GM12864 (cell line): ENCODE measurements at regions not wholly inside any gene's neighbourhood (a gene's known extent, or its start where the extent isn't known, plus 50 kb on each side); places are given as distances from the start of the nearest gene placed in this dataset.

Experiments
- DNase-seq: peaks from one replicate; pipeline ENCODE4 v3.0.0-alpha.2; 2011; ENCODE audit warnings: low read depth
- H3K4me3 ChIP-seq: 2 replicates; pipeline ENCODE4 v1.5.1; 2011; ENCODE audit warnings: mild to moderate bottlenecking, low read depth, low read length, control low read depth
- TF ChIP-seq, protein P1 (sequence below): IDR thresholded peaks from 2 replicates; pipeline ENCODE4 v1.5.1; 2011; ENCODE audit warnings: low read depth, mild to moderate bottlenecking, moderate library complexity, low read length, control low read depth, inconsistent platforms; ENCODE audit errors: missing control alignments

DNA sequence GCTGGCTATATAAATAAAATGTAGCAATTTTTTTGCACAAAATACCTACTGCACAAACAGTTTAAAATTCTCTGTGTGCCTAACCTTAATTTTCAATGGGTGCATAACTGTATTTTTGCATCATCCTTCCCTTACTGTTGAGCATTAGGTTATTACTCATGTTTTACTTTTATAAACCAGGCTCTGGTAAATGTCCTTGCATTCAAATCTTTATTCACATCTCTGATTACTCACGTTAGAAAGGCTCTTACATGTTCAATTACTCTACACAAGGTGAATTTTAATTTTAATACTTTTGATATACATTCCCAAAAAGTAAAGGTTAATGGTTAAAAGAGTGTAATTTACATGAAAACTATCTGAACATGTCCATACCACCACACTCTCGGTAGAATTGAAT, 246.1 kb downstream of the PRELID2 start:
- TF ChIP-seq, protein P1, sequence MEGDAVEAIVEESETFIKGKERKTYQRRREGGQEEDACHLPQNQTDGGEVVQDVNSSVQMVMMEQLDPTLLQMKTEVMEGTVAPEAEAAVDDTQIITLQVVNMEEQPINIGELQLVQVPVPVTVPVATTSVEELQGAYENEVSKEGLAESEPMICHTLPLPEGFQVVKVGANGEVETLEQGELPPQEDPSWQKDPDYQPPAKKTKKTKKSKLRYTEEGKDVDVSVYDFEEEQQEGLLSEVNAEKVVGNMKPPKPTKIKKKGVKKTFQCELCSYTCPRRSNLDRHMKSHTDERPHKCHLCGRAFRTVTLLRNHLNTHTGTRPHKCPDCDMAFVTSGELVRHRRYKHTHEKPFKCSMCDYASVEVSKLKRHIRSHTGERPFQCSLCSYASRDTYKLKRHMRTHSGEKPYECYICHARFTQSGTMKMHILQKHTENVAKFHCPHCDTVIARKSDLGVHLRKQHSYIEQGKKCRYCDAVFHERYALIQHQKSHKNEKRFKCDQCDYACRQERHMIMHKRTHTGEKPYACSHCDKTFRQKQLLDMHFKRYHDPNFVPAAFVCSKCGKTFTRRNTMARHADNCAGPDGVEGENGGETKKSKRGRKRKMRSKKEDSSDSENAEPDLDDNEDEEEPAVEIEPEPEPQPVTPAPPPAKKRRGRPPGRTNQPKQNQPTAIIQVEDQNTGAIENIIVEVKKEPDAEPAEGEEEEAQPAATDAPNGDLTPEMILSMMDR, result no peak
- DNase-seq, result no peak
- H3K4me3 ChIP-seq, result no peak overlapping the region

DNA sequence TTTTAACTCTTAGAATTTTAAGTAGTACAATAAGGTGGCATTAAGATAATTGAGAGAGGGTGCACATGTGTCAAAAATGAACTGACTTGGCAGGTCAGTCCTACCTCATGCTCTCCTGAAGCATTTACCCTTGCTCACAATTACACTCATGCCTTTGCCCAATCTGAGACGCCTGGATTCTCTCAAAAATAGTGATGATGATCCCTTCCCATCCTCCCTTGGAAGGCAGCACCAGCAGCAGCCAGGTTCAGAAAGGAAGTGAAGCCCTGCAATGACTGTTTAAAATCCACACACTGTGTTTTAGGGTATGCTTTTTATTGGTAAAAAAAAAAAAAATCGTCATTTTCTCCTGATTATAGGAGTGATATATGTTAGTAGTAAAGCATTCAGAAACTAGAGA, 246.6 kb downstream of the PRELID2 start:
- TF ChIP-seq, protein P1, result no peak
- no peak for DNase-seq
- H3K4me3 ChIP-seq, result no peak overlapping the region

DNA sequence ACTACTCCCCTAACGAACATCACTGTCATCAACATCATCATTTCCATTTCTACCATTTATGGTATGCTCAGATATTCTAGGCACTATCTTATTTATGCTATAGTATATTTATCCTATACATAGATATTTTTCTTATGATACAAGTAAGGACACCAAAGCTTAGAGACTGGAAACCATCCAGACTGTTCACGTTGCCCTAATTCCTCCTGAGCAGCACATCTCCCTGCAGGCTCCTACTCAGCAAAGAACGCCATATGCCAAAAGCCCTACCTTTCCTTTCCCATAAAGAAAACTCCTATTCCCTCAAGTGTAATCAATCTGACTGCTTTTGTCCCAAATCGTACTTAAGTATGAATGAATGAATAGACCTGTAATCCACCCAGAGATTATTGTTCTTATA, 247.0 kb downstream of the PRELID2 start:
- H3K4me3 ChIP-seq, result no peak overlapping the region
- DNase-seq, result no peak
- TF ChIP-seq, protein P1, result no peak

DNA sequence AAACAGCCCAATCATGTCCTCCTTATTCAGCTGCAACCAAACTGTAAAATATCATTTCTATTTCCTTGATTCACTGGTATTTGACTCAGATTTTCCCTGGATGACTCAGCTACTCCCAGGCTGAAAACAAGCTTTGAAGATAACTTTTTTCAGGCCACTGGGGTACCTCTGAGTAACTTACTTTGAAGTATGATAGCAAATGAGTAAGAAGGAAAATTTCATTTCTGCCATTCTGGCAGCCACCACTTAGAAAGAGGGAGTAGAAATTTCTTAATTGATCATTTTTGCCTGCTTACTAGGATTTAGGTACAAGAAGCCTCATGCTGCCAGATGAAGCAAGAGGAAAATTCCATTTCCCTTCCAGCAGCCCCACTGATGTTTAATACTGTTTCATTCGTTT, 247.4 kb downstream of the PRELID2 start:
- DNase-seq, result no peak

DNA sequence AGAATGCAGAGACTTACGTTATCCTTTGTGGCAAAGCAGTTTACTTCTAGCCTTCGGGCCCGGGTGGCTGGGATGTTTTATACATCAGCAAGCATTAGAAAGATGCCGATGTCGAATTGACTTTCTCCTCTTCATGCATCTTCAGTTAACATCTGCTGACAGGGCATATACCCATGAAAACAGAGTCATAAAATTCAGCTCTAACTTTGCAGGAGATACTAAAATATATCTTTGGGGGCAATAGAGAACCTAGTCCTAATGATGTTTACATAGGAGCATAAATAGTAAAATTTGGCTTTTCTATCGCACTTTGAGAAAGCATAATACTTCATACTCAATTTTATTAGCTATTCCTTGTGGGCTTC, 247.9 kb downstream of the PRELID2 start:
- DNase-seq, result no peak
- TF ChIP-seq, protein P1, result no peak
- no peak overlapping the region for H3K4me3 ChIP-seq

More for the DNA sequence above, 247.4 kb downstream of the PRELID2 start:
- TF ChIP-seq, protein P1, result no peak
- no peak overlapping the region for H3K4me3 ChIP-seq

DNA sequence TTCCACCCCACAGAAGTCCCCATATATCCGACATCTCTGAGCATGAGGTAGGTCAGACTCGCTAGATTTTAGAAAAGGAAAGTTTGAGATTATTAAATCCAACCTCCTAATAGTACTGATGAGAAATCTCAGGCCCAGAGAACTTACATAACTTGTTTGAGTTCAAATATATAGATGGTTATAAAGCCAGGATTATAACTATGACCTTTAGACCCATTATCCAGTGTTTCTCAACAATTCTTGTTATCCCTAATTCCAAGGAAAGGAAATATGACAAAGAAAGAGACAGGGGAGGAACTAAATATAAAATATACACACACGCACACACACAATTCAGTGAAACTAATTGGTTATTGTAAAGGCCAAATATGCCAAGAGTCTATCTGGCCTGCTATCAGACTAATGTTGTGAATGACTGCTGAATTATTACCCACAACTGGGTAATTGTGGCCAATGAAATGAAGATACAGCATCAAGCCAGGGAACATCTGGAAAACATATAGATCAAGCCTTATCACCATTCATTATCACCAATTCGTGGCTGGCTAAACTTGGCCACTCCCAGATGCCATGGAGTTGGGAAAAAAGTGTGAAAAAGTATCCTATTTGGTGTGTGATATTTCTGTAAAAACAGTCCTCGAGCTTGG, 248.4 kb downstream of the PRELID2 start:
- no peak for DNase-seq
- no peak overlapping the region for H3K4me3 ChIP-seq
- TF ChIP-seq, protein P1, result no peak

DNA sequence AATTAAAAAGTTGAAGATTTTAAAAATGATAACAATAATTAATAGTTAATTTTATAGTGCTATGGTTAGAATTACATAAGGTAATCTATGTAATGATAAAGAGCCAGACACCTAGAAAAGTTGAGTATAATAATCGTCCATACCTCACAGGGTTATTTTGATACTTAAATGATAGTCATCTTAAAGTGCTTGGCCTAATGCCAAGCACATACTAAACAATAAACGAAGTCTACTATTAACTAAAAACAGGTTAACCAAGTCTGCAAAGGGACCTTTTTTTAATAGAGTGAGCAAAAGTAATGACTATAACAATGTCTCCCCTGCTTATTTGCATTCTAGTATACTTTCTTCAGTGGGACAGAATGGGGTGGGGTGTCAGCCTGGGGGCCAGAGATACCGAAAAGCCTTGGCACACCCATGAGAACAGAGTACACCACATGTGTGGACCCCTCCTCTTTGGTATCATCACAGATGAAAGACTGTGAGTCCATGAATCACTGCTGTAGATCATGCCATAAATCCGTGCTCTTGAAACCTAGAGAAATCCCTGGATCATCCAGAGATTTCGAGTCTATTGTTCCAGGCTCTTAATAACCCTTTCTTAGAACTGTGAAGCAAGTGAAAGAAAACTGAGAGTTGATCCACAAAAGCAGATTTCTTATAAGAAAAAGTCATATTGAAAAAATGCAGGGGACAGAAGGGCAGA, 249.5 kb downstream of the PRELID2 start:
- H3K4me3 ChIP-seq, result no peak overlapping the region
- DNase-seq, result no peak
- TF ChIP-seq, protein P1, result no peak
